Neural cell (in vitro differentiated cells): ENCODE measurements at regions not wholly inside any gene's neighbourhood (a gene's known extent, or its start where the extent isn't known, plus 50 kb on each side); places are given as distances from the start of the nearest gene placed in this dataset.
"Not testable (repeated sequence)": the region's sequence is repeated elsewhere in the genome, so short reads cannot be mapped to it uniquely, and the experiment has no call there.

Experiments used
- CTCF ChIP-seq: fragments of 450-650 bp; IDR thresholded peaks from 2 replicates; pipeline ENCODE4 v1.5.1; 2014; ENCODE audit warnings: antibody characterized with exemption, mild to moderate bottlenecking, moderate library complexity; ENCODE audit not compliant: poor library complexity, severe bottlenecking
- EP300 ChIP-seq: fragments of 450-650 bp; conservative IDR thresholded peaks from 2 replicates; pipeline ENCODE4 v1.6.1; 2014; ENCODE audit warnings: antibody characterized with exemption, mild to moderate bottlenecking, moderate library complexity; ENCODE audit not compliant: poor library complexity, severe bottlenecking
- EZH2 ChIP-seq: fragments of 200-600, 300-800 bp; shearing (Covaris generic), sonication (generic); IDR thresholded peaks from 2 replicates; pipeline ENCODE4 v1.6.1; 2014; ENCODE audit warnings: antibody characterized with exemption, low read length, borderline replicate concordance, mild to moderate bottlenecking; ENCODE audit not compliant: insufficient read depth, poor library complexity, severe bottlenecking
- POLR2AphosphoS5 ChIP-seq: IDR thresholded peaks from 2 replicates; pipeline ENCODE4 v1.6.1; 2012
- TF ChIP-seq, protein P1 (sequence below): IDR thresholded peaks from 2 replicates; pipeline ENCODE4 v1.6.1; 2012; ENCODE audit warnings: borderline replicate concordance

DNA sequence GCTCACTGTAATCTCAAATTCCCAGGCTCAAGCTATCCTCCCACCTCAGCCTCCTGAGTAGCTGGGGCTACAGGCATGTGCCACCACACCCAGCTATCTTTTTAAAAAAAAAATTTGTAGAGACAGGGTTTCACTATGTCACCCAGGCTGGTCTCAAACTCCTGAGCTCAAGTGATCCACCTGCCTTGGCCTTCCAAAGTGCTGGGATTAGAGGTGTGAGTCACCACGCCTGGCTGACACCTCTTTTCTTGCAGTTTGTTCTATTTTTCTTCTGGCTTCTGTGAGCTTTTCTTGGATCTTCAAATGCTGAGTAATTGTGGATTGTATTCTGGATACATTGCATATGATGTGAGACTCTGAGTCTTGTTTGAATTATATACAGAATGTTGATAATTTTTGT is 137.3 kb upstream of the GK2 start:
- not testable (repeated sequence) for TF ChIP-seq EP300, CTCF, EZH2, POLR2AphosphoS5
- TF ChIP-seq, protein P1, sequence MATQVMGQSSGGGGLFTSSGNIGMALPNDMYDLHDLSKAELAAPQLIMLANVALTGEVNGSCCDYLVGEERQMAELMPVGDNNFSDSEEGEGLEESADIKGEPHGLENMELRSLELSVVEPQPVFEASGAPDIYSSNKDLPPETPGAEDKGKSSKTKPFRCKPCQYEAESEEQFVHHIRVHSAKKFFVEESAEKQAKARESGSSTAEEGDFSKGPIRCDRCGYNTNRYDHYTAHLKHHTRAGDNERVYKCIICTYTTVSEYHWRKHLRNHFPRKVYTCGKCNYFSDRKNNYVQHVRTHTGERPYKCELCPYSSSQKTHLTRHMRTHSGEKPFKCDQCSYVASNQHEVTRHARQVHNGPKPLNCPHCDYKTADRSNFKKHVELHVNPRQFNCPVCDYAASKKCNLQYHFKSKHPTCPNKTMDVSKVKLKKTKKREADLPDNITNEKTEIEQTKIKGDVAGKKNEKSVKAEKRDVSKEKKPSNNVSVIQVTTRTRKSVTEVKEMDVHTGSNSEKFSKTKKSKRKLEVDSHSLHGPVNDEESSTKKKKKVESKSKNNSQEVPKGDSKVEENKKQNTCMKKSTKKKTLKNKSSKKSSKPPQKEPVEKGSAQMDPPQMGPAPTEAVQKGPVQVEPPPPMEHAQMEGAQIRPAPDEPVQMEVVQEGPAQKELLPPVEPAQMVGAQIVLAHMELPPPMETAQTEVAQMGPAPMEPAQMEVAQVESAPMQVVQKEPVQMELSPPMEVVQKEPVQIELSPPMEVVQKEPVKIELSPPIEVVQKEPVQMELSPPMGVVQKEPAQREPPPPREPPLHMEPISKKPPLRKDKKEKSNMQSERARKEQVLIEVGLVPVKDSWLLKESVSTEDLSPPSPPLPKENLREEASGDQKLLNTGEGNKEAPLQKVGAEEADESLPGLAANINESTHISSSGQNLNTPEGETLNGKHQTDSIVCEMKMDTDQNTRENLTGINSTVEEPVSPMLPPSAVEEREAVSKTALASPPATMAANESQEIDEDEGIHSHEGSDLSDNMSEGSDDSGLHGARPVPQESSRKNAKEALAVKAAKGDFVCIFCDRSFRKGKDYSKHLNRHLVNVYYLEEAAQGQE: not testable (repeated sequence)
